Endothelial cell of umbilical vein (primary cell): ENCODE measurements at regions not wholly inside any gene's neighbourhood (a gene's known extent, or its start where the extent isn't known, plus 50 kb on each side); places are given as distances from the start of the nearest gene placed in this dataset.

ENCODE experiments used
- BruUV-seq: library from RNA; stranded (reverse); fragments of 400-500 nt; replicated peaks from 2 replicates; lab custom pipeline; 2021; lab: Mats Ljungman, UMichigan
- CTCF ChIA-PET: fragments of 300-600, 350-600 bp; sonication (Branson Sonifier 250); formaldehyde crosslinking; loops from one replicate; lab custom pipeline; 2021; ENCODE audit warnings: antibody characterized with exemption, inconsistent platforms; lab: Charles Lee
- POLR2A ChIA-PET: fragments of 300-600, 350-600 bp; sonication (Branson Sonifier 250); formaldehyde crosslinking; loops from one replicate; lab custom pipeline; 2021; ENCODE audit warnings: antibody characterized with exemption, inconsistent platforms; lab: Charles Lee
- DNase-seq: peaks from one replicate; pipeline ENCODE4 v3.0.0-alpha.2; 2011; ENCODE audit warnings: low read depth, low spot score
- FAIRE-seq: peaks from 2 replicates; lab custom pipeline; 2011; peaks lifted over from hg19 to GRCh38; lab: Jason Lieb, UNC
- H2AFZ ChIP-seq: 2 replicates; pipeline ENCODE4 v1.6.0; 2012; ENCODE audit warnings: low read depth, low read length, control low read depth, inconsistent platforms
- H3K27ac ChIP-seq: 2 replicates; pipeline ENCODE4 v1.5.1; 2011; ENCODE audit warnings: low read depth, mild to moderate bottlenecking, control low read depth, low read length, moderate library complexity; ENCODE audit not compliant: insufficient read depth
- H3K27me3 ChIP-seq, 2 experiments: 2 replicates each; pipeline versions ENCODE4 v1.6.0 to v1.6.1; 2011; ENCODE audit warnings: low read length in 2 of 2, mixed read lengths in 1 of 2; ENCODE audit not compliant: control insufficient read depth in 2 of 2, insufficient read depth in 2 of 2
- H3K36me3 ChIP-seq, 2 experiments: 2 replicates in 1 of 2; 3 replicates in 1 of 2; pipeline ENCODE4 v1.5.1; 2011; ENCODE audit warnings: low read length in 2 of 2, mild to moderate bottlenecking in 1 of 2, moderate library complexity in 1 of 2; ENCODE audit not compliant: control insufficient read depth in 2 of 2, insufficient read depth in 2 of 2; ENCODE audit errors: extremely low read depth in 1 of 2
- H3K4me1 ChIP-seq: 3 replicates; pipeline ENCODE4 v1.5.1; 2011; ENCODE audit warnings: mild to moderate bottlenecking, low read length; ENCODE audit not compliant: control insufficient read depth, insufficient read depth; ENCODE audit errors: extremely low read depth
- H3K4me2 ChIP-seq: 2 replicates; pipeline ENCODE4 v1.6.1; 2011; ENCODE audit warnings: low read length, control low read depth, mixed read lengths; ENCODE audit not compliant: insufficient read depth
- H3K4me3 ChIP-seq, 3 experiments: fragments of 200-600 bp in 1 of 3; sonication (generic), shearing (Covaris generic) in 1 of 3; replicated peaks in 1 of 3; 2 replicates each; pipeline ENCODE4 v1.5.1; 2011 to 2016; ENCODE audit warnings: control low read depth in 3 of 3, low read length in 3 of 3, mild to moderate bottlenecking in 2 of 3, inconsistent platforms in 1 of 3, low read depth in 1 of 3, moderate library complexity in 1 of 3; ENCODE audit not compliant: insufficient read depth in 1 of 3
- H3K79me2 ChIP-seq: 2 replicates; pipeline ENCODE4 v1.6.0; 2012; ENCODE audit warnings: low read length, inconsistent platforms; ENCODE audit not compliant: control insufficient read depth, insufficient read depth
- H3K9ac ChIP-seq: replicated peaks from 2 replicates; pipeline ENCODE3; 2011; ENCODE audit warnings: low read length, control low read depth; ENCODE audit not compliant: insufficient read depth; ENCODE audit errors: extremely low read depth
- H3K9me1 ChIP-seq: replicated peaks from 3 replicates; pipeline ENCODE4 v1.6.0; 2011; ENCODE audit warnings: mild to moderate bottlenecking, low read length; ENCODE audit not compliant: control insufficient read depth, insufficient read depth; ENCODE audit errors: extremely low read depth
- H3K9me3 ChIP-seq: replicated peaks from 2 replicates; pipeline ENCODE4 v1.5.1; 2012; ENCODE audit warnings: low read length, inconsistent platforms; ENCODE audit not compliant: control insufficient read depth, insufficient read depth
- H4K20me1 ChIP-seq: replicated peaks from 2 replicates; pipeline ENCODE3; 2011; ENCODE audit warnings: mild to moderate bottlenecking, low read length; ENCODE audit not compliant: control insufficient read depth, insufficient read depth; ENCODE audit errors: extremely low read depth
- CTCF ChIP-seq, 2 donors: IDR thresholded peaks; 1 replicate in 1 of 2; 2 replicates in 1 of 2; pipeline ENCODE4 v1.5.1; 2011; ENCODE audit warnings: low read length in 2 of 2, mild to moderate bottlenecking in 2 of 2, moderate library complexity in 2 of 2, control low read depth in 1 of 2, inconsistent platforms in 1 of 2, low read depth in 1 of 2; ENCODE audit not compliant: insufficient read depth in 1 of 2; ENCODE audit errors: extremely low read depth in 1 of 2
- EZH2 ChIP-seq: IDR thresholded peaks from 2 replicates; pipeline ENCODE4 v1.6.1; 2012; ENCODE audit warnings: borderline replicate concordance, low read depth, mild to moderate bottlenecking, moderate library complexity, low read length, inconsistent platforms; ENCODE audit not compliant: severe bottlenecking
- FOS ChIP-seq: IDR thresholded peaks from 2 replicates; pipeline ENCODE4 v1.6.1; 2011; ENCODE audit warnings: mild to moderate bottlenecking, low read length, moderate library complexity, borderline replicate concordance; ENCODE audit not compliant: insufficient read depth
- GATA2 ChIP-seq: IDR thresholded peaks from 2 replicates; pipeline ENCODE4 v1.7.0; 2011; ENCODE audit warnings: low read depth, mild to moderate bottlenecking, moderate library complexity, mixed read lengths, low read length; ENCODE audit not compliant: insufficient read length, insufficient read depth
- JUN ChIP-seq: IDR thresholded peaks from 2 replicates; pipeline ENCODE4 v1.6.1; 2011; ENCODE audit warnings: borderline replicate concordance, low read depth; ENCODE audit not compliant: insufficient read length, insufficient read depth
- MYC ChIP-seq: IDR thresholded peaks from one replicate; pipeline ENCODE4 v1.6.1; 2011; ENCODE audit warnings: mild to moderate bottlenecking, low read depth, low read length
- POLR2A ChIP-seq: IDR thresholded peaks from 2 replicates; pipeline ENCODE4 v1.6.1; 2012; ENCODE audit warnings: low read depth, mild to moderate bottlenecking, control low read depth, low read length
- POLR2AphosphoS5 ChIP-seq: IDR thresholded peaks from 2 replicates; pipeline ENCODE4 v1.6.1; 2012; ENCODE audit warnings: low read depth, mild to moderate bottlenecking, control low read depth, low read length, moderate library complexity; ENCODE audit not compliant: insufficient read depth
- dilution Hi-C: fragments of 300-500 bp; cut with MboI; formaldehyde crosslinking; loops from one replicate; pipeline ENCODE4 v1.15.0; 2019; ENCODE audit warnings: low sequenced_read_pairs; ENCODE audit not compliant: extremely low pct_ligation_motif_present
- intact Hi-C: fragments of 100-400 bp; cut with micrococcal nuclease; formaldehyde crosslinking; loops from one replicate; pipeline ENCODE4 v1.10.0; 2022
- TF ChIP-seq, protein P1 (sequence below): IDR thresholded peaks from 2 replicates; pipeline ENCODE4 v1.6.1; 2011; ENCODE audit not compliant: insufficient read depth, insufficient read length

- POLR2A ChIA-PET: no interaction called here
- H3K27ac ChIP-seq: no peak overlapping the region
- no peak overlapping the region for H3K9ac ChIP-seq
- peaks cover 2% of the 10 kb centered on the region for H3K4me1 ChIP-seq
- H3K4me3 ChIP-seq: no peak overlapping the region
- FAIRE-seq: no peak
- no peak for DNase-seq
- H3K27me3 ChIP-seq: no peaks in the 10 kb centered on the region
- no peaks in the 10 kb centered on the region for H3K9me1 ChIP-seq
- no peak for TF ChIP-seq CTCF (IDR thresholded peaks at IDR 0.05; ENCODE audit: extremely low read depth in 1 of 2, insufficient read depth in 1 of 2, low read depth in 1 of 2, low read length in 2 of 2)
- no peak for TF ChIP-seq EZH2
- TF ChIP-seq JUN: no peak
- TF ChIP-seq GATA2: no peak
- no peak for TF ChIP-seq FOS
- TF ChIP-seq, protein P1, sequence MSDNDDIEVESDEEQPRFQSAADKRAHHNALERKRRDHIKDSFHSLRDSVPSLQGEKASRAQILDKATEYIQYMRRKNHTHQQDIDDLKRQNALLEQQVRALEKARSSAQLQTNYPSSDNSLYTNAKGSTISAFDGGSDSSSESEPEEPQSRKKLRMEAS: no peak
- TF ChIP-seq POLR2AphosphoS5: no peak
- TF ChIP-seq MYC: no peak
- TF ChIP-seq POLR2A: no peak
- H3K79me2 ChIP-seq: no peaks in the 10 kb centered on the region
- H4K20me1 ChIP-seq: no peaks in the 10 kb centered on the region
- H3K4me2 ChIP-seq: no peak overlapping the region
- BruUV-seq: no TSS peak
- H3K36me3 ChIP-seq: no peaks in the 10 kb centered on the region
- dilution Hi-C loops (no loop called here), intact Hi-C loops (loop anchor here (10.0 kb wide), 2 partner anchors 256 to 426 kb away; no protein-coding TSS in a partner anchor)
- CTCF ChIA-PET: no interaction called here
- no peak overlapping the region for H2AFZ ChIP-seq
- H3K9me3 ChIP-seq: no peaks in the 10 kb centered on the region
These were observed 367.0 kb upstream of the POM121L12 start for GRCh38 chr7:52668435-52668834.
